ENCODE measurements at regions not wholly inside any gene's neighbourhood (a gene's known extent, or its start where the extent isn't known, plus 50 kb on each side); places are given as distances from the start of the nearest gene placed in this dataset.

DNA sequence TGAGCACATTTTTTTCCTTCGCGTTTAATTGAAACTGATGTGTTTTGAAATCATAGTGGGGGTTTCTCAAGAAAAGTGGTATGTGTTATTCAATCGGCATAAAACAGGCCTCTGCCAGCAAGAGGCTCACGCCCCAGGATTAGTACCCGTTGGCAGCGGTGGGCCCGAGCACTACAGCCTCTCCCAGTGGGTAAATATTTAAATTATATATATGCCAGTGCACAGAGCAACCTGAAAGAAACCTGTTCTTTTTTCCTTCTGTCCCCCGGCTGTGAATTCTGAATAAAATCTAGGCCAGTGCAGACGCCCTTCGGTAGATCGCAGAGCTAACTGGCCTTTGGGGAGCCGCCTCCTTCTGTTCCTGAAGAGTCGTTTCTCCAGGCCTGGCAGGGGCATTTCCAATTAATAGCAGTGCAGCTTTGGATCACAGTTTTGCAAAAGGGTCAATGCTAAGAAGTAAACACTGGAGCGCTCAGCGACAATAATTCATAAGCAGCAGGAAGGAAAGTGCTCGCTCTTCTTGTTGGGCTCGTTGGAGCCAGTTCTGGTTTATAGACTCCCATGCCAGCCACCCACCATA, 202.8 kb upstream of the SALL3 start:
- Histone ChIP-seq H3K9ac (ENCODE audit: low read depth, low read length) (no peak overlapping the region), H3K27me3 (ENCODE audit: control insufficient read depth, insufficient read depth, low read length) (no peaks in the 10 kb centered on the region), H3K9me3 (ENCODE audit: control insufficient read depth, insufficient read depth, low read length) (no peaks in the 10 kb centered on the region), H3K4me1 (ENCODE audit: control insufficient read depth, insufficient read depth, low read length) (no peaks in the 10 kb centered on the region), H3K4me3 (ENCODE audit: low read depth, low read length) (no peak overlapping the region), H3K36me3 (ENCODE audit: control insufficient read depth, insufficient read depth, low read length) (no peaks in the 10 kb centered on the region), H3K27ac (ENCODE audit: low read depth, low read length) (no peak overlapping the region)

- H3K27me3 ChIP-seq (ENCODE audit: control insufficient read depth, insufficient read depth, low read length): no peaks in the 10 kb centered on the region
- no peaks in the 10 kb centered on the region for H3K4me1 ChIP-seq (ENCODE audit: control insufficient read depth, insufficient read depth, low read length)
- H3K9ac ChIP-seq (ENCODE audit: low read depth, low read length): no peak overlapping the region
- H3K4me3 ChIP-seq (ENCODE audit: low read depth, low read length): no peak overlapping the region
- no peaks in the 10 kb centered on the region for H3K9me3 ChIP-seq (ENCODE audit: control insufficient read depth, insufficient read depth, low read length)
- no peak overlapping the region for H3K27ac ChIP-seq (ENCODE audit: low read depth, low read length)
- H3K36me3 ChIP-seq (ENCODE audit: control insufficient read depth, insufficient read depth, low read length): no peaks in the 10 kb centered on the region
These were observed 201.6 kb upstream of the SALL3 start for GRCh38 chr18:78777992-78778391.

DNA sequence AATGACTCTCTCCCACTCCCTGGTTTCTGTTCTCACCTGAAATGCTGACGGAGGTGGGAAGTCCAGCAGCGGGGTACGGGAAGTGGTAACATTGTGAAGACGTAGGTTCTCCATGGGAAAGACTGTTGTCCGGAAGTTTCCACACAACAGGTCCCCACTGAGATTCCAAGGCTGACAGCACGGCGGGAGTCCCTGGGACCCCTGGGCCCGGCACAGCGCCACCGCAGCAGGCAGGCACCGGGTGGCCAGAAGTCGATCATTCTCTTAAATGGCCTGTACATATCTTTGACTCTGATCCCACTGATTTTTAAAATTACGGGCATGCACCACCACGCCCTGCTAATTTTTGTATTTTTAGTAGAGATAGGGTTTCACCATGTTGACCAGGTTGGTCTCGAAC, 201.0 kb upstream of the SALL3 start:
- no peaks in the 10 kb centered on the region for H3K27me3 ChIP-seq (ENCODE audit: control insufficient read depth, insufficient read depth, low read length)
- H3K9me3 ChIP-seq (ENCODE audit: control insufficient read depth, insufficient read depth, low read length): no peaks in the 10 kb centered on the region
- H3K36me3 ChIP-seq (ENCODE audit: control insufficient read depth, insufficient read depth, low read length): no peaks in the 10 kb centered on the region
- H3K4me3 ChIP-seq (ENCODE audit: low read depth, low read length): no peak overlapping the region
- H3K27ac ChIP-seq (ENCODE audit: low read depth, low read length): no peak overlapping the region
- no peak overlapping the region for H3K9ac ChIP-seq (ENCODE audit: low read depth, low read length)
- no peaks in the 10 kb centered on the region for H3K4me1 ChIP-seq (ENCODE audit: control insufficient read depth, insufficient read depth, low read length)

DNA sequence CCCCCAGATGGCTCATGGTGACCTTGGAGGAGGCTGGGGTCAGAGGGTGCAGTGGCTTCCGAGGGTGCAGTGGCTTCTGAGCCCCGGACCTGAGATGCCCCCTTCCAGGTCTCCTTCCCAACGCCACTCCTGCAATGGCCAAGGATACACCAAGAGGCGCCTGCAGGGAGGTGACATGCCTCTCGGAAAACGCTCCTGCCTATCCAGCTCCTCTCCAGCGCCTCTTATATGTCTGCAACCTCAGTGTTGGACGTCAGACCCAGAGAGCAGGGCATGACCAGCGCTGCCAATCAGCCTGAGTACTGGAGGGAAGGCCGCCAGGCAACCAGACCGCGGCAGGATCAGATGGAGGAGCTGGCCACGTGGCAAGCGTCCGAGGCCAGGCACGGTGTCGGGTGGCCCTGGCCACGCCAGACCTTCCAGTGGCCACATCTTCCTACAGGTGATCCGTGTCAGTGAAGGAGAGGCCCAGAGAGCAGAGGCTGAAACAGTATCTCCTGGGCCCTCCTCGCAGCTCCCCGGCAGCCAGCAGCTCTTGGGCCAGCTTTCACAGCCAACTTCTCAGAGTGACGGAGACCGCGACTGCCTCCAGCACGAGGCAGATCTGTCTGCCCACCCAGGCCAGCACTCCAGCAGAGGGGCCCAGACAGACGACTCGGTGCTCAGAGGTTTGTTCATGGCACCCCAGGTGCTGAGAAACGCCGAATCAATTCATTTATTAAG, 199.5 kb upstream of the SALL3 start:
- Histone ChIP-seq H3K27ac (ENCODE audit: low read depth, low read length) (no peak overlapping the region), H3K4me3 (ENCODE audit: low read depth, low read length) (no peak overlapping the region), H3K9me3 (ENCODE audit: control insufficient read depth, insufficient read depth, low read length) (no peaks in the 10 kb centered on the region), H3K9ac (ENCODE audit: low read depth, low read length) (no peak overlapping the region), H3K36me3 (ENCODE audit: control insufficient read depth, insufficient read depth, low read length) (no peaks in the 10 kb centered on the region), H3K4me1 (ENCODE audit: control insufficient read depth, insufficient read depth, low read length) (no peaks in the 10 kb centered on the region), H3K27me3 (ENCODE audit: control insufficient read depth, insufficient read depth, low read length) (no peaks in the 10 kb centered on the region)

- Histone ChIP-seq H3K27ac (ENCODE audit: low read depth, low read length) (no peak overlapping the region), H3K9me3 (ENCODE audit: control insufficient read depth, insufficient read depth, low read length) (no peaks in the 10 kb centered on the region), H3K4me3 (ENCODE audit: low read depth, low read length) (no peak overlapping the region), H3K4me1 (ENCODE audit: control insufficient read depth, insufficient read depth, low read length) (no peaks in the 10 kb centered on the region), H3K9ac (ENCODE audit: low read depth, low read length) (no peak overlapping the region), H3K27me3 (ENCODE audit: control insufficient read depth, insufficient read depth, low read length) (no peaks in the 10 kb centered on the region), H3K36me3 (ENCODE audit: control insufficient read depth, insufficient read depth, low read length) (no peaks in the 10 kb centered on the region)
These were observed 198.7 kb upstream of the SALL3 start for GRCh38 chr18:78780719-78781600.

- Histone ChIP-seq H3K27ac (ENCODE audit: low read depth, low read length) (no peak overlapping the region), H3K9me3 (ENCODE audit: control insufficient read depth, insufficient read depth, low read length) (no peaks in the 10 kb centered on the region), H3K27me3 (ENCODE audit: control insufficient read depth, insufficient read depth, low read length) (no peaks in the 10 kb centered on the region)
These were observed 198.0 kb upstream of the SALL3 start for GRCh38 chr18:78781601-78781960.

GRCh38 chr18:78782951-78783563, 196.6 kb upstream of the SALL3 start:
- H3K27me3 ChIP-seq (ENCODE audit: control insufficient read depth, insufficient read depth, low read length): no peaks in the 10 kb centered on the region
- no peak overlapping the region for H3K4me3 ChIP-seq (ENCODE audit: low read depth, low read length)
- H3K4me1 ChIP-seq (ENCODE audit: control insufficient read depth, insufficient read depth, low read length): no peaks in the 10 kb centered on the region
- no peaks in the 10 kb centered on the region for H3K36me3 ChIP-seq (ENCODE audit: control insufficient read depth, insufficient read depth, low read length)
- no peak overlapping the region for H3K27ac ChIP-seq (ENCODE audit: low read depth, low read length)
- H3K9ac ChIP-seq (ENCODE audit: low read depth, low read length): no peak overlapping the region
- H3K9me3 ChIP-seq (ENCODE audit: control insufficient read depth, insufficient read depth, low read length): no peaks in the 10 kb centered on the region

More at GRCh38 chr18:78781601-78781960, 198.0 kb upstream of the SALL3 start:
- H3K9ac ChIP-seq (ENCODE audit: low read depth, low read length): no peak overlapping the region
- H3K36me3 ChIP-seq (ENCODE audit: control insufficient read depth, insufficient read depth, low read length): no peaks in the 10 kb centered on the region
- H3K4me3 ChIP-seq (ENCODE audit: low read depth, low read length): no peak overlapping the region
- no peaks in the 10 kb centered on the region for H3K4me1 ChIP-seq (ENCODE audit: control insufficient read depth, insufficient read depth, low read length)

GRCh38 chr18:78783564-78783960, 196.1 kb upstream of the SALL3 start:
- no peaks in the 10 kb centered on the region for H3K4me1 ChIP-seq (ENCODE audit: control insufficient read depth, insufficient read depth, low read length)
- no peak overlapping the region for H3K27ac ChIP-seq (ENCODE audit: low read depth, low read length)
- H3K27me3 ChIP-seq (ENCODE audit: control insufficient read depth, insufficient read depth, low read length): no peaks in the 10 kb centered on the region
- no peak overlapping the region for H3K9ac ChIP-seq (ENCODE audit: low read depth, low read length)
- H3K36me3 ChIP-seq (ENCODE audit: control insufficient read depth, insufficient read depth, low read length): no peaks in the 10 kb centered on the region
- no peak overlapping the region for H3K4me3 ChIP-seq (ENCODE audit: low read depth, low read length)
- no peaks in the 10 kb centered on the region for H3K9me3 ChIP-seq (ENCODE audit: control insufficient read depth, insufficient read depth, low read length)

DNA sequence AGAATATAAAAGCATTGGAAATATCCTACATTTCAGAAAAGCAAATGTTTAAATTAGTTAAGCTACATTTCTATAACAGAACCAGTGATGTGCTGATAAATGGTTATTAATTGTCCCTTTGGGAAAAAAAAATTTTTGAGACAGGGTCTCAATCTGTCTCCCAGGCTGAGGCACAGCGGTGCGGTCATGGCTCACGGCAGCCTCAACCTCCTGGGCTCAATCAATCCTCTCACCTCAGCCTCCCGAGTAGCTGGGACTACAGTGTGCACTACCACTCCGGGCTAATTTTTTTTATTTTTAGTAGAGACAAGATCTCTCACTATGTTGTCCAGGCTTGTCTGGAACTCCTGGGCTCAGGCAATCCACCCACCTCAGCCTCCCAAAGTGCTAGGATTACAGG, 194.8 kb upstream of the SALL3 start:
- Histone ChIP-seq H3K9ac (ENCODE audit: low read depth, low read length) (no peak overlapping the region), H3K36me3 (ENCODE audit: control insufficient read depth, insufficient read depth, low read length) (no peaks in the 10 kb centered on the region), H3K4me3 (ENCODE audit: low read depth, low read length) (no peak overlapping the region), H3K27ac (ENCODE audit: low read depth, low read length) (no peak overlapping the region), H3K9me3 (ENCODE audit: control insufficient read depth, insufficient read depth, low read length) (no peaks in the 10 kb centered on the region), H3K27me3 (ENCODE audit: control insufficient read depth, insufficient read depth, low read length) (no peaks in the 10 kb centered on the region), H3K4me1 (ENCODE audit: control insufficient read depth, insufficient read depth, low read length) (no peaks in the 10 kb centered on the region)

- Histone ChIP-seq H3K9me3 (ENCODE audit: control insufficient read depth, insufficient read depth, low read length) (no peaks in the 10 kb centered on the region), H3K27me3 (ENCODE audit: control insufficient read depth, insufficient read depth, low read length) (no peaks in the 10 kb centered on the region), H3K4me3 (ENCODE audit: low read depth, low read length) (no peak overlapping the region), H3K27ac (ENCODE audit: low read depth, low read length) (no peak overlapping the region), H3K9ac (ENCODE audit: low read depth, low read length) (no peak overlapping the region), H3K36me3 (ENCODE audit: control insufficient read depth, insufficient read depth, low read length) (no peaks in the 10 kb centered on the region), H3K4me1 (ENCODE audit: control insufficient read depth, insufficient read depth, low read length) (no peaks in the 10 kb centered on the region)
These were observed 193.9 kb upstream of the SALL3 start for GRCh38 chr18:78785706-78786105.

- H3K27ac ChIP-seq (ENCODE audit: low read depth, low read length): no peak overlapping the region
- no peak overlapping the region for H3K9ac ChIP-seq (ENCODE audit: low read depth, low read length)
- no peaks in the 10 kb centered on the region for H3K4me1 ChIP-seq (ENCODE audit: control insufficient read depth, insufficient read depth, low read length)
- no peaks in the 10 kb centered on the region for H3K27me3 ChIP-seq (ENCODE audit: control insufficient read depth, insufficient read depth, low read length)
- H3K36me3 ChIP-seq (ENCODE audit: control insufficient read depth, insufficient read depth, low read length): no peaks in the 10 kb centered on the region
- H3K4me3 ChIP-seq (ENCODE audit: low read depth, low read length): no peak overlapping the region
- H3K9me3 ChIP-seq (ENCODE audit: control insufficient read depth, insufficient read depth, low read length): no peaks in the 10 kb centered on the region
These were observed 192.8 kb upstream of the SALL3 start for GRCh38 chr18:78786776-78787175.

Measured in HUES48 (cell line).